Natural killer cell treated with Interleukin-12 subunit alpha and Interleukin-12 subunit beta and Interleukin-15 and Interleukin-18, amount 100 ng/mL, for 72 hours (primary cell): ENCODE measurements at regions not wholly inside any gene's neighbourhood (a gene's known extent, or its start where the extent isn't known, plus 50 kb on each side); places are given as distances from the start of the nearest gene placed in this dataset.
"Not testable (repeated sequence)": the region's sequence is repeated elsewhere in the genome, so short reads cannot be mapped to it uniquely, and the experiment has no call there.

Experiments
- ATAC-seq, 2 donors: fragments of 150-1000 bp; cut with Tn5 transposase in 1 of 2; sonication (Bioruptor Pico), chemical (Tn5 transposase) in 1 of 2; 2 replicates each; pipeline ENCODE4 v1.10.0; 2021
- DNase-seq: peaks from one replicate; pipeline ENCODE4 v3.0.0; 2022; ENCODE audit warnings: low spot score
- H3K27ac Mint-ChIP-seq, 2 donors: 1 replicate in 1 of 2; 2 replicates in 1 of 2; pipeline ENCODE4 v1.8.0; 2022; ENCODE audit warnings: mixed read lengths in 2 of 2, mild to moderate bottlenecking in 1 of 2, moderate library complexity in 1 of 2
- H3K27me3 Mint-ChIP-seq, 2 donors: 1 replicate in 1 of 2; 2 replicates in 1 of 2; pipeline ENCODE4 v1.8.0; 2022; ENCODE audit warnings: mixed read lengths in 2 of 2
- H3K36me3 Mint-ChIP-seq: one replicate; pipeline ENCODE4 v1.8.0; 2022; ENCODE audit warnings: mixed read lengths
- H3K4me1 Mint-ChIP-seq, 2 donors: 1 replicate in 1 of 2; 2 replicates in 1 of 2; pipeline ENCODE4 v1.8.0; 2022; ENCODE audit warnings: low read depth in 2 of 2, mixed read lengths in 2 of 2, mild to moderate bottlenecking in 1 of 2
- H3K4me3 Mint-ChIP-seq: one replicate; pipeline ENCODE4 v1.8.0; 2022; ENCODE audit warnings: mixed read lengths
- H3K9me3 Mint-ChIP-seq: 2 replicates; pipeline ENCODE4 v1.8.0; 2022; ENCODE audit warnings: mixed read lengths

GRCh38 chr16:52165961-52166360 is 381.0 kb downstream of the TOX3 start:
- DNase-seq (no peak), ATAC-seq (no peak)
- no peaks in the 10 kb centered on the region for H3K36me3 Mint-ChIP-seq
- H3K27ac Mint-ChIP-seq = no peak overlapping the region
- no peak overlapping the region for H3K4me3 Mint-ChIP-seq
- peaks cover 6% of the 10 kb centered on the region for H3K9me3 Mint-ChIP-seq
- no peaks in the 10 kb centered on the region for H3K4me1 Mint-ChIP-seq
- no peaks in the 10 kb centered on the region for H3K27me3 Mint-ChIP-seq

DNA sequence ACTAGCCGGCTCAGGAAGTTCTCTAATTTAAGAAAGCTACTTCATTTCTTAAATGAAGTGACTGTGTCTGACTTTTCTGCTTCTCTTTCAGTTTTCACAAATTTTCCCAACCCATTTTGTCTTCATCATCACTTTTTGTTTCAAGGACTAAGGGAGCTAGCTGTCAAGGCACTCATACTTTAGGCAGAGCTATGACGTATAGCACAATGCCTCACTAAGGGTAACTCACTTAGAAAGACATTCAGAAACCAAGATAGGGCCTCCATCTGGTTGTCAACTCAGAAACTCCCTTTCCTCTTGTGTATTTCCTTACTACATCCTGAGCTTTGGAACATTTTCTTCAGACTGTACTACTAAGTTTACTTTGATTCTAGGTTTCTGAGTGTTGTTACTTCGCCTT is 397.9 kb downstream of the TOX3 start:
- Mint-ChIP-seq H3K4me1 (no peaks in the 10 kb centered on the region), H3K27ac (no peak overlapping the region), H3K9me3 (peaks cover 2% of the 10 kb centered on the region), H3K36me3 (no peaks in the 10 kb centered on the region), H3K27me3 (no peaks in the 10 kb centered on the region), H3K4me3 (no peak overlapping the region)
- DNase-seq (no peak), ATAC-seq (no peak)

GRCh38 chr16:52141871-52142270 is 405.1 kb downstream of the TOX3 start:
- DNase-seq = no peak
- ATAC-seq = no peak
- Mint-ChIP-seq H3K9me3 (peaks cover 7% of the 10 kb centered on the region), H3K4me3 (no peak overlapping the region), H3K36me3 (no peaks in the 10 kb centered on the region), H3K27me3 (no peaks in the 10 kb centered on the region), H3K27ac (no peak overlapping the region), H3K4me1 (no peaks in the 10 kb centered on the region)

DNA sequence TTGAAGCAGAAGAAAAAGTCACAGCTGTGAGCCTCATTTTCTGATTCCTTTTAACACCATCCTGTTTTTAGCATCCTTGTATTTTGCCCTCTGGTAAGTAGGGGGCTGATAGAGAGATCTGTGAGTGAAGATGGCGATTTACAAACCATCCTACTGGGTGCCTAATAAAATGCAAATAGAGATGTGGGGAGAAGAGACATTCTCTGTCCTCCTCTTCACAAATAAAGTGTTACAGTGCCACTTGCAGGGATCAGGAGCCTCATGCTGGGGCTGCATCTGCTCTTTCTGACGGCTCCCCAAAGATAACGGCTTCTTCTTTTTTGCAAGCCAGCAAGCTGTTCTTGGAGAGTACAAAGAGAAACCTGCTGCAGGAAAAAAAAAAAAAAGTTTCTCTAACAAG is 418.6 kb downstream of the TOX3 start:
- DNase-seq (no peak), ATAC-seq (no peak)
- Mint-ChIP-seq H3K27me3 (no peaks in the 10 kb centered on the region), H3K4me3 (no peak overlapping the region), H3K4me1 (no peaks in the 10 kb centered on the region), H3K27ac (no peak overlapping the region), H3K36me3 (no peaks in the 10 kb centered on the region), H3K9me3 (peaks cover 12% of the 10 kb centered on the region)

DNA sequence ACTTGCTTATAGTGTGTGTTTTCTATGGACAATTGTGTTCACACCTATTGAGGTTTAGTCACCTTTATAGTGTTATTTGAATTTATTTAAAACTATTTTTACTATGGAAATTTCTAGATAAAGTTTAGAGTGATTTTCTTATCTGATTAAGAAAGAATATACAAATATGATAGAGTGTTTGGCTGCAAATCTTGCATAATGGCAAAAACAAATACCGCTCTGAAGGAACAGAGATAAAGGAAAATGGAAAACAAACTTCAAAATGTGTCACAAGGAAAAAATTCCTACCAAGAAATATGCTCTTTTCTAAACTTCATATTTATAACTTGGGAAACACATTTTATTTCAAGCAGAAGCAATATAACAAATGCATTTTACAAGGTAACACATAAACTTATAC is 423.1 kb downstream of the TOX3 start:
- Mint-ChIP-seq H3K36me3 (no peaks in the 10 kb centered on the region), H3K27me3 (no peaks in the 10 kb centered on the region), H3K27ac (no peak overlapping the region), H3K9me3 (peaks cover 26% of the 10 kb centered on the region), H3K4me3 (no peak overlapping the region), H3K4me1 (no peaks in the 10 kb centered on the region)
- ATAC-seq = no peak
- no peak for DNase-seq

GRCh38 chr16:52123061-52123839 is 423.7 kb downstream of the TOX3 start:
- no peak for DNase-seq
- H3K9me3 Mint-ChIP-seq = peaks cover 26% of the 10 kb centered on the region

DNA sequence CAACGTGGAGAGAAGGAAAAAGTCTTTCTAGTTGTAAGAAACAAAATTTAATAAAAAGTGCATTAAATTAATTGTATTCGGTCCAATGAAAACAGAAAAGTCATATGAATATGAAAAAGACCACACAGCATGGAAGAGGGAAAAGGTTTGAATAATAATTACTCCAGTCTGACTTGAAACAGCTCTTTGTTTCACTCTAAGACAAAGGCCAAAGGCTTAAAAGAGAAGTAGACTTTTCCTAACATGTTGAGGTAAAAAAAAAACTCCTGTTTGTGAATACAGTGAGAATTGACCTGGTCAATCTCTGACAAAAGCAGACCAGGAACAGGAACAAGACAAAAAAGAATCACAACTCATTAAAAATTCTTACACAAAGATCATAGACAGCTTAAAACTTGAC is 429.8 kb downstream of the TOX3 start:
- Mint-ChIP-seq H3K4me3 (no peak overlapping the region), H3K9me3 (peaks cover 26% of the 10 kb centered on the region), H3K27me3 (no peaks in the 10 kb centered on the region), H3K36me3 (peaks cover 4% of the 10 kb centered on the region), H3K27ac (no peak overlapping the region), H3K4me1 (no peaks in the 10 kb centered on the region)
- DNase-seq (no peak), ATAC-seq (no peak)

More at GRCh38 chr16:52123061-52123839, 423.7 kb downstream of the TOX3 start:
- Mint-ChIP-seq H3K4me3 (no peak overlapping the region), H3K4me1 (no peaks in the 10 kb centered on the region), H3K36me3 (no peaks in the 10 kb centered on the region), H3K27ac (no peak overlapping the region), H3K27me3 (no peaks in the 10 kb centered on the region)
- no peak for ATAC-seq

DNA sequence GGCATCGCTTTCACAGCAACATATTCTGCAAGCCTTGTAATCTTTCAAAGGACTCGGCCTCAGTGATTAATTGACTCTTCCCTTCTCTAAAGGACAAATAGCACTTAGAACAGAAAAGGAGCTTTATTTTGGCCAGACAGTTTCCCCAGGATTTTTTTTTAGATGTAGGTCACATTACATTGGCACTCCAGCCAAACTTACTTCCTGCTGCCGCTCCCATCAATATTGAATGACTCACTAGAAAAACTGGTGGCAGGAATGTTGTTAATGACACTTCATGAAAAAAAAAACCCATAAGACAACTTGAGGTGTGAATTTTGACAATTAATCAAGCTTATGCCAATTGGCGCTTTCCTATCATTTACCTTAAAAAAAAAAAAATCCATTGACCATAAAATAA is 432.6 kb downstream of the TOX3 start:
- ATAC-seq (no peak), DNase-seq (no peak)
- no peak overlapping the region for H3K27ac Mint-ChIP-seq
- H3K4me1 Mint-ChIP-seq = no peaks in the 10 kb centered on the region
- H3K4me3 Mint-ChIP-seq = no peak overlapping the region
- H3K27me3 Mint-ChIP-seq = no peaks in the 10 kb centered on the region
- peaks cover 4% of the 10 kb centered on the region for H3K36me3 Mint-ChIP-seq
- H3K9me3 Mint-ChIP-seq = peaks cover 17% of the 10 kb centered on the region

DNA sequence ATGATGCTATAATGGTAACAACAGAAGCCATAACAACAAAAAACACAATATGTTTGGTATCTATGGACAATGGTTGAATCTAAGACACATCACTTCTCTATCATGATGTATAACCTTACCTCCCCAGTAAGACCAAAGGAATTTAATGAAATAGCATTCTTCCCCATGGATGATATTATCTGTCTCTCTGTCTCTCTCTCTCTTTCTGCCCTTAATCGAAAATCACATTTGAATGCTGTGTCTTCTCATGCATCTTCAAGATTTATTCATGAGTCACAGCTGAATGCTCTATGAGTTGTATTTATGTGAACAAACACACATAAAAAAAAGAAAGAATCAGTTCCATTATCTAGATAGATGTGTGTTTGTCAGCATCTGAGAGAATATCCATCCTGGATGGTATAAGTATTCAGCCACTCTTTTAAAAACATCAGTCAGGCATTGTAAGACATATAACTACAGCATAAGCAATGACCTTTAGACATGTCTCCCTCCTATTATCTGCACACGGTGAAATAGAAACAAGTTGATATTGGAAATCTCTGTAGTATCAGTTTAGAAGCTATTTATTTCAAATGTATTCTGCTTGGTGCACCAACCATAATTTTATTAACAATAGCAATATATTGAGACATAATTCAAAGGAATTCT is 433.3 kb downstream of the TOX3 start:
- ATAC-seq = no peak
- Mint-ChIP-seq H3K27me3 (no peaks in the 10 kb centered on the region), H3K36me3 (peaks cover 4% of the 10 kb centered on the region), H3K9me3 (peaks cover 12% of the 10 kb centered on the region), H3K4me3 (no peak overlapping the region), H3K27ac (no peak overlapping the region), H3K4me1 (no peaks in the 10 kb centered on the region)
- DNase-seq = no peak

DNA sequence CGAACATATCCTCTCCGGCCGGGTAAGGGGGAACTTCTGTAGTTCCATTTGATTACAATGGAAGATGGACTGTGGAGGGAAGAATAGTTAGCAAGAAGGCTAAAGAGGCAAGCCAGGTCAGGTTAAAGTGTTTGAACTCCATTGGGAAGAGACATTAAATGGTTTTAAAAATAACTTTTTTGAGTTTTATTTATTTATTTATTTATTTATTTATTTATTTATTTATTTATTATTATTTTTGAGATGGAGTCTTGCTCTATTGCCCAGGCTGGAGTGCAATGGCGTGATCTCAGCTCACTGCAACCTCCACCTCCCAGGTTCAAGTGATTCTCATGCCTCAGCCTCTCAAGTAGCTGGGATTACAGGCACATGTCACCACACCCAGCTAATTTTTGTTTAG is 441.9 kb downstream of the TOX3 start:
- not testable (repeated sequence) for H3K27ac Mint-ChIP-seq, H3K4me3 Mint-ChIP-seq, H3K4me1 Mint-ChIP-seq, H3K36me3 Mint-ChIP-seq, DNase-seq, H3K27me3 Mint-ChIP-seq, ATAC-seq
- peaks cover 11% of the 10 kb centered on the region for H3K9me3 Mint-ChIP-seq

DNA sequence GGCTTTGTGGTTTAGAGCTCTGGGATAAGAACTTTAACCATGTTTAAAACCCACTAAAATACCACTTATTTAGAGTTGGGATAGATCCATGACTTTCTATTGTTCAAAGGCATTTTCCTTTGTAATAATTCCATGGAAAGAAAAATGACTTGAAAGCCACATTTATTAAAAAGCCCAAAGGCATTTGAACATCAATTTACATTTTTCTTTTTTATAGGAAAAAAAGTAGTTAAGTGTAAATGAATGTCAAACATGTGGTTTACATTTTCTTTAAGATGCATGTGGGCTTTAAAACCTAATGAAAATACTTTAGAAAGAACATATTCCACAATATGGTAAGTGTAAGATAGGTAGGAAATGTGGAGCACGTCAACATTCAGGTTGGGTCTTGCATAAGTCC is 443.2 kb downstream of the TOX3 start:
- no peaks in the 10 kb centered on the region for H3K4me1 Mint-ChIP-seq
- ATAC-seq (no peak), DNase-seq (no peak)
- no peak overlapping the region for H3K4me3 Mint-ChIP-seq
- no peaks in the 10 kb centered on the region for H3K36me3 Mint-ChIP-seq
- H3K9me3 Mint-ChIP-seq = peaks cover 11% of the 10 kb centered on the region
- H3K27ac Mint-ChIP-seq = no peak overlapping the region
- no peaks in the 10 kb centered on the region for H3K27me3 Mint-ChIP-seq

- H3K27ac Mint-ChIP-seq = no peak overlapping the region
- no peak overlapping the region for H3K4me3 Mint-ChIP-seq
- no peak for DNase-seq
- no peaks in the 10 kb centered on the region for H3K27me3 Mint-ChIP-seq
- no peaks in the 10 kb centered on the region for H3K4me1 Mint-ChIP-seq
- ATAC-seq = no peak
- H3K36me3 Mint-ChIP-seq = no peaks in the 10 kb centered on the region
- H3K9me3 Mint-ChIP-seq = peaks cover 13% of the 10 kb centered on the region
Measured at GRCh38 chr16:52101246-52101645, 445.7 kb downstream of the TOX3 start.

GRCh38 chr16:52099382-52099781 is 447.6 kb downstream of the TOX3 start:
- peaks cover 18% of the 10 kb centered on the region for H3K9me3 Mint-ChIP-seq
- H3K4me3 Mint-ChIP-seq = no peak overlapping the region
- H3K27ac Mint-ChIP-seq = no peak overlapping the region
- H3K4me1 Mint-ChIP-seq = no peaks in the 10 kb centered on the region
- H3K36me3 Mint-ChIP-seq = no peaks in the 10 kb centered on the region
- DNase-seq (no peak), ATAC-seq (no peak)
- no peaks in the 10 kb centered on the region for H3K27me3 Mint-ChIP-seq

DNA sequence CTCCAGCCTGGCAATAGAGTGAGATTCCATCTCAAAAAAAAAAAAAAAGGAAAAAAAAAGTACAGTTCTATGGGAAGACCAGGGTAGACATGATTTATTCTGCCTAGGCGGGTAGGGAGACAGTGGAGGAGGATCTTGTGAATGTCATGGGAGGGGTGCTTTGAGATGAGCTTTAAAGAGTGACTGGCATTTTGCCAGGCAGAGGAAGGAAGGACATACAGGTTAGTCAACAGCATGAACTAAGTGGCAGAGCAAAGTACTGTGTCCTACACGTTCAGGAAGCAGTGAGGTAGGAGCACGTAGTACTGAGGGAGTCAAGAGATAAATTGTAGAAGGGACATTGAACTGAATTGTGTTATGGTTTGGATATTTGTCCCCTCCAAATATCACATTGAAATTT is 451.5 kb downstream of the TOX3 start:
- H3K27ac Mint-ChIP-seq = no peak overlapping the region
- H3K4me3 Mint-ChIP-seq = no peak overlapping the region
- H3K4me1 Mint-ChIP-seq = no peaks in the 10 kb centered on the region
- ATAC-seq (no peak), DNase-seq (no peak)
- H3K9me3 Mint-ChIP-seq = peaks cover 14% of the 10 kb centered on the region
- H3K27me3 Mint-ChIP-seq = no peaks in the 10 kb centered on the region
- H3K36me3 Mint-ChIP-seq = no peaks in the 10 kb centered on the region

DNA sequence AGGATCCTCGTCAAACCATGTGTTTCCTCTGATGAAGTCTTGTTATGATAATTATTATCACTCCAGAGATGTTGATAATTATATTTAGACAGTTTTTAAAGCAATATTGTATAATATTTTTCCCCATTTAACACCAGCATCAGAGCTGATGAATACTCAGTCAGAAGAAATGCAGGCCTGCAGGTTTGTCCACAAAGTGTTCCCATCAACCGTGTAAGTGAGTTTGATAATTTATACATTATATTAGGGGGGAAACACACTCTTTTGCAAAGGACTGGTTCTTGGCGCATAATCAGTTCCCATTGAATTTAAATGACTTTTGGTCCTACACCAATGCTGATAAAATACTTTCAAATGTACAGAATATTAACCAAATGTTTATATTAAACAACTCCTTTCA is 454.8 kb downstream of the TOX3 start:
- DNase-seq (no peak), ATAC-seq (no peak)
- Mint-ChIP-seq H3K9me3 (peaks cover 15% of the 10 kb centered on the region), H3K36me3 (no peaks in the 10 kb centered on the region), H3K4me3 (no peak overlapping the region), H3K27ac (no peak overlapping the region), H3K4me1 (no peaks in the 10 kb centered on the region), H3K27me3 (no peaks in the 10 kb centered on the region)
